ENCODE measurements at regions not wholly inside any gene's neighbourhood (a gene's known extent, or its start where the extent isn't known, plus 50 kb on each side); places are given as distances from the start of the nearest gene placed in this dataset.
"Not testable (repeated sequence)": the region's sequence is repeated elsewhere in the genome, so short reads cannot be mapped to it uniquely, and the experiment has no call there.

- Histone ChIP-seq H3K4me1 (ENCODE audit: control insufficient read depth, insufficient read depth, low read length) (no peaks in the 10 kb centered on the region), H3K4me3 (ENCODE audit: low read length) (no peak overlapping the region), H3K27ac (ENCODE audit: low read length) (no peak overlapping the region), H3K9me3 (ENCODE audit: control insufficient read depth, low read length) (no peaks in the 10 kb centered on the region), H3K27me3 (ENCODE audit: control insufficient read depth, insufficient read depth) (no peaks in the 10 kb centered on the region)
- WGBS, result 62% methylated on average over 2 of the region's 2 CpGs
- no peak for ATAC-seq
- DNase-seq, result no peak
- intact Hi-C loops (cut with DNase I), result no loop called here
Measured at GRCh38 chr12:91264178-91264577, 81.6 kb upstream of the DCN start.

- peak overlapping the region; percentile 27 for H3K27ac ChIP-seq (ENCODE audit: low read length)
- H3K9me3 ChIP-seq (ENCODE audit: control insufficient read depth, low read length), result no peaks in the 10 kb centered on the region
- ATAC-seq (peak in 1 of 2 donors; percentile 36), DNase-seq (no peak)
- no peak overlapping the region for H3K4me3 ChIP-seq (ENCODE audit: low read length)
- intact Hi-C loops (cut with DNase I), result no loop called here
- WGBS, result 54% methylated on average over 3 of the region's 3 CpGs
- no peaks in the 10 kb centered on the region for H3K4me1 ChIP-seq (ENCODE audit: control insufficient read depth, insufficient read depth, low read length)
- H3K27me3 ChIP-seq (ENCODE audit: control insufficient read depth, insufficient read depth), result no peaks in the 10 kb centered on the region
Measured at GRCh38 chr12:91261820-91262676, 79.4 kb upstream of the DCN start.

DNA sequence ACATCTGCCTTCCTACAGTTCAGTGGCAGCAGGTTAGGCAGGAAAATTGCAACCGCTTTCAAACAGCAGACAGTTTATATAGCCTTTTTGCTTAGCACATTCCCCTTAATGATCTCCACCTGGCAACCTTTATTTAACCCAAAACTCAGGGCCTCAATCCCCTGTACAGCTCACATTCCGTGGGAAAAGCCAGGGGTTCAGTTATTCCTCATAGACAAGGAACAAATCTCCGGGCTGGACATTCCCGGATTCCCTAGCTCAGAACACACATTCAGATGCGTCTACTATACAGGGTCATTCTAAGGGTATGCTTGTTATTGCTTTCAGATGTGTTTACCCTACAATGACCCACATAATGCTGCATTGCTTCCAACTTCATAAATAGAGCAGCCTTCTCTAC, 73.8 kb upstream of the DCN start:
- DNase-seq (no peak), ATAC-seq (no peak)
- no peaks in the 10 kb centered on the region for H3K4me1 ChIP-seq (ENCODE audit: control insufficient read depth, insufficient read depth, low read length)
- no peaks in the 10 kb centered on the region for H3K9me3 ChIP-seq (ENCODE audit: control insufficient read depth, low read length)
- H3K27ac ChIP-seq (ENCODE audit: low read length), result no peak overlapping the region
- H3K27me3 ChIP-seq (ENCODE audit: control insufficient read depth, insufficient read depth), result no peaks in the 10 kb centered on the region
- no peak overlapping the region for H3K4me3 ChIP-seq (ENCODE audit: low read length)
- intact Hi-C loops (cut with DNase I), result no loop called here
- 73% methylated on average over 5 of the region's 5 CpGs for WGBS

GRCh38 chr12:91252341-91252740, 69.7 kb upstream of the DCN start:
- no peaks in the 10 kb centered on the region for H3K27me3 ChIP-seq (ENCODE audit: control insufficient read depth, insufficient read depth)
- intact Hi-C loops (cut with DNase I), result no loop called here
- H3K4me1 ChIP-seq (ENCODE audit: control insufficient read depth, insufficient read depth, low read length), result no peaks in the 10 kb centered on the region
- DNase-seq (no peak), ATAC-seq (no peak)
- no peak overlapping the region for H3K27ac ChIP-seq (ENCODE audit: low read length)
- H3K9me3 ChIP-seq (ENCODE audit: control insufficient read depth, low read length), result no peaks in the 10 kb centered on the region
- WGBS, result 49% methylated on average over 3 of the region's 3 CpGs
- no peak overlapping the region for H3K4me3 ChIP-seq (ENCODE audit: low read length)

DNA sequence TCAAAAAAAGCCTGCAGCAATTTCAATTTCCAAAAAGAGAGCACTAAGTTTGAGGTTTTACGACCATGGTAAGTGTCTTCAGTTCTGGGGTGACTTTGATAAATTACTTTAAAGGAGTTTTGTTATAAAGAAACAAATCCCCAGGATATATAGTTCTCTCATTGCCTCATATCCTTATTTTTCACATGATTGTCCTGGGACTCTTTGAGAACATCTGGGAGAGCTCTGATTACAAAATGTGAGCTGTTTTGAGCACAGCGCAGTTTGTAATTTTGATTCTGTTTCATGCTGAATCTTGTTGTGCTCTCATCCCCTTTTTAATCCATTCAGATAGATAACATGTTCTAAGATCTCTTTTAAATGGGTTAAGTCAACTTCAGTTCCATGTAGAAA, 67.7 kb upstream of the DCN start:
- intact Hi-C loops (cut with DNase I), result no loop called here
- 59% methylated on average over 2 of the region's 2 CpGs for WGBS
- H3K27ac ChIP-seq (ENCODE audit: low read length), result no peak overlapping the region

GRCh38 chr12:91249518-91250272, 67.1 kb upstream of the DCN start:
- ATAC-seq (peak; percentile 52 to 83), DNase-seq (no peak)
- intact Hi-C loops (cut with DNase I), result loop anchor here in 1 of 4 donors (10.0 kb wide), 1 partner anchor 65 kb away; the partner anchor contains the start of gene DCN
- Histone ChIP-seq H3K9me3 (ENCODE audit: control insufficient read depth, low read length) (no peaks in the 10 kb centered on the region), H3K4me3 (ENCODE audit: low read length) (no peak overlapping the region), H3K27me3 (ENCODE audit: control insufficient read depth, insufficient read depth) (no peaks in the 10 kb centered on the region), H3K27ac (ENCODE audit: low read length) (no peak overlapping the region), H3K4me1 (ENCODE audit: control insufficient read depth, insufficient read depth, low read length) (no peaks in the 10 kb centered on the region)
- 35% methylated on average over 1 of the region's 1 CpG for WGBS

More for the DNA sequence above, 67.7 kb upstream of the DCN start:
- no peaks in the 10 kb centered on the region for H3K27me3 ChIP-seq (ENCODE audit: control insufficient read depth, insufficient read depth)
- H3K4me3 ChIP-seq (ENCODE audit: low read length), result no peak overlapping the region
- DNase-seq, result no peak
- H3K9me3 ChIP-seq (ENCODE audit: control insufficient read depth, low read length), result no peaks in the 10 kb centered on the region
- H3K4me1 ChIP-seq (ENCODE audit: control insufficient read depth, insufficient read depth, low read length), result no peaks in the 10 kb centered on the region
- peak; percentile 35 to 90 for ATAC-seq

DNA sequence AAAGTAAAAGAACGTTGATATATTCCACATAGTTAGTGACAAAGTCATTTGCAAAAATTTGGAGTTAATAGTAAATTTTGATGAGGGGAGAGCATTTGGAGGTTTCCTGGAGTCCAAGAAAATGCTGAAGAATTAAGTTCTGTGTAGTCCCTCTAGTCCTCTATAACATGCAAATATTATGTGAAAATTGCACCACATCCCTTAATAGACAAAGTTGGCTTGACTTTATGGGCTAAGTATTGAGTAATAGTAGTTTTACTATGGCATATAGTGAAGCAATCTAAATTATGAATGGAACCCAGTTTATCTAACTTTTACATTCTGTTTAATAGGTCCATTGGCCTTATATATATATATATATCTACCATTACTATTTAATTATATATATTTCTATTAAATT, 66.4 kb upstream of the DCN start:
- intact Hi-C loops (cut with DNase I), result loop anchor here in 1 of 4 donors (10.0 kb wide), 1 partner anchor 64 kb away; the partner anchor contains the start of gene DCN
- DNase-seq (no peak), ATAC-seq (no peak)
- 66% methylated on average over 1 of the region's 1 CpG for WGBS
- Histone ChIP-seq H3K27ac (ENCODE audit: low read length) (no peak overlapping the region), H3K9me3 (ENCODE audit: control insufficient read depth, low read length) (no peaks in the 10 kb centered on the region), H3K4me3 (ENCODE audit: low read length) (no peak overlapping the region), H3K27me3 (ENCODE audit: control insufficient read depth, insufficient read depth) (no peaks in the 10 kb centered on the region), H3K4me1 (ENCODE audit: control insufficient read depth, insufficient read depth, low read length) (no peaks in the 10 kb centered on the region)

- intact Hi-C loops (cut with DNase I), result loop anchor here in 1 of 4 donors (10.0 kb wide), 1 partner anchor 58 kb away; the partner anchor contains the start of gene DCN
Measured at GRCh38 chr12:91243177-91243576, 60.6 kb upstream of the DCN start.

DNA sequence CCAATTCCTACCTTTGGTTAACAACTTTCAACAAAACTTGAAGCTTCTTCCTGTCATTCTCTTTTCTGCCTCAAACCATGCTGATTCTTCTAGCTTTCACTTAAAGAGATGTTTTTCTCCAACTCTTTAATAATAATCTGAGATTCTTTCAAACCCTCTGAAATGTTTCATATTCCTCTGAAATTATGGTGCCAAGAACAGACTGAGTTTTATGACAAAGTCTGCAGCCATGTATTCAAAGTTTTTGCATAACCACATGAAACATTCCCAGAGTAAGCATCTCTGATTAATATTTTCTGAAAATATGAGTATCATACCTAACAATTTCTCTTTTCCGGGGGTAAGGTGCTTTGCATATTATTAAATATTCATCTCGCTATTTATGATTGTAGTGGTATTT, 59.1 kb upstream of the DCN start:
- intact Hi-C loops (cut with DNase I), result loop anchor here in 1 of 4 donors (10.0 kb wide), 1 partner anchor 57 kb away; the partner anchor contains the start of gene DCN
- ATAC-seq (no peak), DNase-seq (no peak)
- H3K27me3 ChIP-seq (ENCODE audit: control insufficient read depth, insufficient read depth), result no peaks in the 10 kb centered on the region
- 79% methylated on average over 2 of the region's 2 CpGs for WGBS
- H3K27ac ChIP-seq (ENCODE audit: low read length), result no peak overlapping the region
- no peaks in the 10 kb centered on the region for H3K4me1 ChIP-seq (ENCODE audit: control insufficient read depth, insufficient read depth, low read length)
- no peak overlapping the region for H3K4me3 ChIP-seq (ENCODE audit: low read length)
- no peaks in the 10 kb centered on the region for H3K9me3 ChIP-seq (ENCODE audit: control insufficient read depth, low read length)

More at GRCh38 chr12:91243177-91243576, 60.6 kb upstream of the DCN start:
- H3K9me3 ChIP-seq (ENCODE audit: control insufficient read depth, low read length); H3K27ac ChIP-seq (ENCODE audit: low read length); H3K27me3 ChIP-seq (ENCODE audit: control insufficient read depth, insufficient read depth); H3K4me1 ChIP-seq (ENCODE audit: control insufficient read depth, insufficient read depth, low read length); H3K4me3 ChIP-seq (ENCODE audit: low read length); ATAC-seq: not testable (repeated sequence)
- DNase-seq, result peak; percentile 24 to 51 (median 47)
- WGBS, result 85% methylated on average over 6 of the region's 6 CpGs

- intact Hi-C loops (cut with DNase I), result loop anchor here in 1 of 4 donors (10.0 kb wide), 1 partner anchor 56 kb away; the partner anchor contains the start of gene DCN
- ATAC-seq, result no peak
- WGBS, result 49% methylated on average over 4 of the region's 4 CpGs
- no peak overlapping the region for H3K4me3 ChIP-seq (ENCODE audit: low read length)
- H3K4me1 ChIP-seq (ENCODE audit: control insufficient read depth, insufficient read depth, low read length), result no peaks in the 10 kb centered on the region
- H3K27me3 ChIP-seq (ENCODE audit: control insufficient read depth, insufficient read depth), result no peaks in the 10 kb centered on the region
- H3K9me3 ChIP-seq (ENCODE audit: control insufficient read depth, low read length), result no peaks in the 10 kb centered on the region
- DNase-seq, result no peak
- H3K27ac ChIP-seq (ENCODE audit: low read length), result no peak overlapping the region
Measured at GRCh38 chr12:91240386-91241095, 57.9 kb upstream of the DCN start.
